Fibroblast of lung (primary cell): ENCODE measurements at regions not wholly inside any gene's neighbourhood (a gene's known extent, or its start where the extent isn't known, plus 50 kb on each side); places are given as distances from the start of the nearest gene placed in this dataset.

Experiments
- CTCF ChIP-seq, 2 donors: IDR thresholded peaks in 1 of 2; conservative IDR thresholded peaks in 1 of 2; 1 replicate in 1 of 2; 2 replicates in 1 of 2; pipeline ENCODE4 v1.5.1; 2011 to 2012; ENCODE audit warnings: low read length in 2 of 2, control low read depth in 1 of 2, inconsistent platforms in 1 of 2, low read depth in 1 of 2, mild to moderate bottlenecking in 1 of 2
- EZH2 ChIP-seq: IDR thresholded peaks from 2 replicates; pipeline ENCODE4 v1.5.1; 2012; ENCODE audit warnings: low read length, control low read depth, mild to moderate bottlenecking; ENCODE audit errors: missing control alignments

- TF ChIP-seq CTCF (conservative IDR thresholded peaks at IDR 0.05 in 1 of 2, IDR thresholded peaks at IDR 0.05 in 1 of 2; ENCODE audit: low read depth in 1 of 2, low read length in 2 of 2) (no peak), EZH2 (no peak)
These were observed 1474.6 kb upstream of the TENM3 start for GRCh38 chr4:180768610-180769009.
